ENCODE measurements at regions not wholly inside any gene's neighbourhood (a gene's known extent, or its start where the extent isn't known, plus 50 kb on each side); places are given as distances from the start of the nearest gene placed in this dataset.
"Not testable (repeated sequence)": the region's sequence is repeated elsewhere in the genome, so short reads cannot be mapped to it uniquely, and the experiment has no call there.

DNA sequence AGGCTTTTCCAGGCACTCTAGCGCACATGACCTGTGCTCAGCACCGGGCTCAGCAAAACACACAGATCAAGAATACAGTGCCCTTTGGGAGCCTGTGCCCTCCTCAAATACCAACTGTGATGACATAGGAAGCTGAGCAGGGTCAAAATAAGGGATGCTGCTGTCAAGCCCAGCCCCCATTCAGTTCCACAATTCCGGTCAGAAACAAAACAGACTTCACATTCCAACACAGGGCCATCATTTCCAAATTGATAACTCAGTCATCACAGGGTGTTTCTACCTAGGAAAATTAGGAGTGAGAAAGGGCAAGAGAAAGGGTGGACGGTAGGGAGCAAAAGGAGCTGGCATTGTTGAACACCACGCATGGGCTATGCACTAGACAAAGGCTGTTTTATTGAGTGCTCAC is 158.4 kb upstream of the CCDC54 start:
- DNase-seq (ENCODE audit: low read depth), result no peak

DNA sequence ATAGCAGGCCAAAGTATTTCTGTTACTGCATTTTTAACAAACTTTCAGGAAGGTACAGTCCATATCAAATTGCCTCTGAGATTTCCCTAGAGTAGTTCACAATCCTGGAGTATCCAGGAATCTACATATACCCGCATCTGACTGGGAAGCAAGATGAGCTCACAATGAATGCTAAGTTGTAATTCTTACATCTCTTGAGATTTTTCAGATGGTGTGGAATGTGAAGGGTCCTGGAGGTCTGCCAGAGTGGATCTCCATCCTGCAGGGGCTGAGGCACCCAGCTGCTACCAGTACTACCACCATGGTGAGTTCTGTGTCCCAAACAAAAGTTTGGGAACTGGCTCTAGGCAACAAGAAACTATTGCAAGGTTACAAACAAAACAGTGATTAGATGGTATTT is 156.7 kb upstream of the CCDC54 start:
- DNase-seq (ENCODE audit: low read depth), result no peak

DNA sequence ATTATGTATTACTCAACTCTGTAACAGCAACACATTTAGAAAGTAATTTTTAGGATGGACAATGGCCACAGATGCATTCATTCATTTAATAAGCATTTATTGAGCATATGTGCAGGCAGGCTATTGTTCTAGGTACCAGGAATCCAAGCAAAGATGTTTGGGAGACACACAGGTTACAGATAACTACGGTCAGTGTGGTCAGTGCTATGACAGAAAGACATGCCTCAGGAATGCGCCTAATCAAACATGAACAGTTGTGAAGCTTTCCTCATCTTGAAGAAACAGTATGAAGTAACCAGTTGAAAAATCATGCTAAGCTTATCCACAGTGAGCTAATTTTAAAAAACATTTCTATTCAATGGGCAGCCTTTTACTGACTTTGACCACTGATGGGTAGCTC is 155.4 kb upstream of the CCDC54 start:
- no peak for DNase-seq (ENCODE audit: low read depth)

DNA sequence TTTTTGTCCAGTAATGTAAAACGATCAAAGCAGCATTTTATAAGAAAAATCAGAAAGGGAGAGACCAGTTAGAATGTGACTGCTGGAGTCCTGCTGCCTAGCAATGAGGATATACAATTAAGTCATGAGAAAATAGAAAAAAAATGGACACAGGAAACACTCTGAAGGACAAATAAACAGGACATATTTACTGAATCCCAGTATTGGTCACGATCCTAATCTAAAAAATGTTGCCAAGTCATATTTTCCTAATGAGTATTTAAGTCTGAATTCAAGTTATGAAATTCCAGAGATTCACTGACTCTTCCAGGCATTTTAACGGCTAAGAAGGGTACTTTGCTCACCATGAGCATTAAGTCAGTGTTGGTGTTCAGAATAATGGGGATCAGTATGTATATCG is 154.3 kb upstream of the CCDC54 start:
- no peak for DNase-seq (ENCODE audit: low read depth)

DNA sequence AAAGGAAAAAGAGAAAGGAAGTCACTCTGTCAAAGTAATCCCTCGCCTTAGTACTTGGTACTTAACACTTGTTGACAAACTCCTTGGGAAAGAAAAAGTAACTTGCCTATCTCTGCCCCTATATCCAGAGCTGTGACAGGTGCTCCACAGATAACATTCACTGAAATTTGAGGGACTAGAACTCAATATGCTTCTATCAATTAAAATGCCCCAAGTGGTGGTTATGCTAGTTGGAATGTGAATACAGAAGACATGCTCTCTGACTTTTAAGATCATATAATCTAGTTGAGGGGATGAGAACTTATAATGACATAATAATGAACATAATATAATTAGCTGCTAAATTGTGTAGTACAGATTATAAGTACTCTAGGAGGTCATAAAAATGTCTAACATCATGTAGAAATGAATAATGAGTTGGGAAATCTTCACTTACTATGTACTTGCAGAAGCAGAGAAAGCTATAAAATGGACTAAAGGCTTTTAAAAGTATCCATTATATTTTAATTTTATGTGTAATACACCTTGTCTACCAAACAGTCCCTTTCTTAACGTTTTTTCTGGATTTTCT is 153.1 kb upstream of the CCDC54 start:
- no peak for DNase-seq (ENCODE audit: low read depth)

DNA sequence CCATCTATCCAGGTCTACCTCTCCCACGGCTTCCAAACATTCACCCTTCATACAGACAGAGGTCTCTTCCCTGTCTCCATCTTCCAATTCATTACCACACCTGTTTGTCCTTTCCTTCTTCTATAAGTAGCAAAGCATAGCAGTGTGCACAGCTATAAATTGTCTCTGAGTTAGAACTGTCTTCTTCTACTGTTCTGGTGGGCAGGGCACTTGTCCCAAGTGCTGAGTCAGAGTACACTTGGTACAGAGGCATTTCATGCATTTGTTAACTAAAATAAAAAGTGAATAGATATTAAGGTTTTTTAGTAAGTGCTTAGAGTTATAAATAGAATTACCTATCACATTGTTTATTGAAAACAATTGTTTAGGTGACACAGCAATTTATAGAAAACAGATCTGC is 150.1 kb upstream of the CCDC54 start:
- DNase-seq (ENCODE audit: low read depth), result no peak

DNA sequence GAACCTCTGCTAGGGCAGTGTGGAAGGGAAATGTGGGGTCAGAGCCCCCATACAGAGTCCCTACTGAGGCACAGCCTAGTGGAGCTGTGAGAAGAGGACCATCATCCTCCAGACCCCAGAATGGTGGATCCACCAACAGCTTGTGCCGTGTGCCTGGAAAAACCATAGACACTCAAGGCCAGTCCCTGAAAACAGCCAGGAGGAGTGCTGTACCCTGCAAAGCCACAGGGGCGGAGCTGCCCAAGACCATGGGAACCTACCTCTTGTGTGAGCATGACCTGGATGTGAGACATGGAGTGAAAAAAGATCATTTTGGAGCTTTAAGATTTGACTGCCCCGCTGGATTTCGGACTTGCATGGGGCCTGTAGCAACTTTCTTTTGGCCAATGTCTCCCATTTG is 143.4 kb upstream of the CCDC54 start:
- DNase-seq (ENCODE audit: low read depth), result not testable (repeated sequence)

DNA sequence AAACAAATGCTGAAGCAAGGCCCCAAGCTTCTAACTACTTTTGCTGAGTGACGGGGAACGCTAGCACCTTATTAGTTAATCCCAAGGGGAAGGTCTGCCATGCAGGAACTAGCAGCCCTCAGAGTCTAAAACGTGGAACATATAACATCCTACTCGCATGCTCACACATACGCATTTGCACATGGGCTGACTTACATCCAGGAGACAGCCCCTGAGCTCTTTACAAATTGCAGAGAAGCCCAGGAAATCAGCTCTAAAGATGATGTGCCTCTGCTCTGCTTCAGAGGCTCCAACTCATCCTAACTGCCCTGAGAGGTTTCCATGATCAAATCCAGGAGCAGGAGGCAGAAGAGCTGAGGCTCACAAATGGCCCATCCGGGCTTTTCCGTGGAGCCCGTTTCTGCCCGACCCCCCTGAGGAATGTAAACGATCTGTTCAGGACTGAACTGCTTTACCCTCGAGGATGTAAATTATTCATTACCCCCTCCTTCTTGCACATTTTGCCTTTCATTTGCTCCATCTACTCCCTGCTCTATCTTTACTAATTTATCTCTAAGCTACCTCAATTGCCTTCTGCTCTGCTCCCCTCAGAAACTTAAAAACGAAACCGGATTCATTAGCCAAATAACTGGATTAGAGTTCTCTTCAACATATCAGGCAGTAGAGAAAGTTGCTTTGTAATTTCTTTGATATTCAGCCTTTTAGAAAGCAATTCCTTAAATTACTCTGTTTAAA is 141.9 kb upstream of the CCDC54 start:
- DNase-seq (ENCODE audit: low read depth), result no peak

DNA sequence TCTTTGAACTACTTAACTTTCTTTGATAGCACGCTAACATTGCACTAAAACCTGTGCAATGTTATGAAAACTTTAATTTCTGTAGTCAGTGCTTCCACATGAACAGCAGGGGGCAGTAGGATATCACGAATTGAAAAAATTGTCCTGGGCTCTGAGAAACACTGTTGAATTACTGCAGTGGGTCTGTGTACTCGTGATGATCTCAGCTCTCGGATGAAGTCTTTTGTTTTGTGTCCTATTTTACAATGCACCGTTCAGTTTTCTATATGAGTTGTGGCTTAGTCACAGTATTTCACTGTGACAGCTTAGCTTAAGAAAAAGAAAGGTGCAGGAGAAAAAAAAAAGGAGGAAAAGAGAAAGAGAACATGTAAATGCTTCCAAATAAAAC is 141.3 kb upstream of the CCDC54 start:
- no peak for DNase-seq (ENCODE audit: low read depth)

DNA sequence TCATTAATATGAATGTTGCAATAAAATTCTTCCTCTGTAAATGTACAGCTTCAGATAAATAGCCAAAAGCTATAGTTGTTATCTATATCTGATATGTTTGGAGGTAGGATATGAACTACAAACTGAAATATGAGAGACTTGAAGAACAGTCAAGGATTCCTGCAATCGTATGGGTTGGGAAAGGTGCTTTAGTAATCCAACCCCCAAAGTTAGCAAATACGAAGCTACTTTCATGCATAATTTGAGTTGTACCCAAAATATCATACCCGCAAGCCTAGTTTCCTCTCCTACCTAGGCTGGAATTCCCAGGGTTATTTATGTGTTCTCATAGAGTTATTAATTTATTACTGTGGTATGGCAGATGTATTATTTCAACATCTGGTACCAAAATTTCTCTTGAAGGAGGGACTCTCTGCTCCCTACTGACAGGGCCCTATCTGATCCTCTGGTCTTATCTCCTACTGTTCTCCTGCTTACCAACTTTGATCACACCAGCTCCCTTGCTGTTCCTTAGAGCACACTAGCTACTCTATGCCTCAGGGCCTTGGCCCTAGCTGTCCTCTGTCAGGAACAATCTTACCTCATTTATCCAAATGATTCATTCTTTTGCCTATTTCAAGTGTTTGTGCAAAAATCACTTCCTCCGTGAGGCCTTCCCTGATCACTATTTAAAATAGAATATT is 140.4 kb upstream of the CCDC54 start:
- DNase-seq (ENCODE audit: low read depth), result no peak

DNA sequence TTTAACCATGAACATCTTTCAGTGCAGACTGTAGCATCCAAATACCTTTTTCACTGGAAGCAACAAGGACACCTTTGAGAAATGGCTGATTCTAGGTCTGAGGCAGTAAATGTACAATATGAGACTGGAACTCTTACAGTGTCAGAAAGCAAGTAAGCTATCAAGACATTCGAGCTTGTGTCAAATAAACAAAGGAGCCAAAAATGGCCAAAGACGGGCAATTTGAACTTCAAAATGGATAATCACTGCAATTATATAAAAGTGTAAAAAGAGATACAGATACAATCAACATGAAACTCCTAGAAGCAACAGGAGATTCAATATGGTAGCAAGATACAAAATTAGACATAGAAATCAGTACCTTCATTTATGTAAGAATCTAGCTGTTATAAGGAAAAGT is 138.5 kb upstream of the CCDC54 start:
- no peak for DNase-seq (ENCODE audit: low read depth)

DNA sequence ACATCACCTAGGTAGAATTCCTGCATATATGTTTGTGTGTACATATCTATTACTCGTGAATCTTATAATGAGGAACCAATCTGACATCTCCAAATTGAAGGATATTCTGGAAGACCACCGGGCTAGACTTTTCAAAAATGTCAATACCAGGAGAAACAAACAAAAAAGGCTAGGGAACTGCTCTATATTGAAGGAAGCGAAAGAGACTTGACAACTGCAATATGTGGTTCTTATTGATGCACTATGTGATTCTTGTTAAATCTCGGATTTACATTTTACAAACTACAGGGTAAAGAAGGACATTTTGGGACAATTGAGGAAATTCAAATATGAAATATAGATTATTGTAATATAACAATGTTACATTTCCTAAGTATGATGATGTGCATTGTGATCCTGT is 137.5 kb upstream of the CCDC54 start:
- no peak for DNase-seq (ENCODE audit: low read depth)

DNA sequence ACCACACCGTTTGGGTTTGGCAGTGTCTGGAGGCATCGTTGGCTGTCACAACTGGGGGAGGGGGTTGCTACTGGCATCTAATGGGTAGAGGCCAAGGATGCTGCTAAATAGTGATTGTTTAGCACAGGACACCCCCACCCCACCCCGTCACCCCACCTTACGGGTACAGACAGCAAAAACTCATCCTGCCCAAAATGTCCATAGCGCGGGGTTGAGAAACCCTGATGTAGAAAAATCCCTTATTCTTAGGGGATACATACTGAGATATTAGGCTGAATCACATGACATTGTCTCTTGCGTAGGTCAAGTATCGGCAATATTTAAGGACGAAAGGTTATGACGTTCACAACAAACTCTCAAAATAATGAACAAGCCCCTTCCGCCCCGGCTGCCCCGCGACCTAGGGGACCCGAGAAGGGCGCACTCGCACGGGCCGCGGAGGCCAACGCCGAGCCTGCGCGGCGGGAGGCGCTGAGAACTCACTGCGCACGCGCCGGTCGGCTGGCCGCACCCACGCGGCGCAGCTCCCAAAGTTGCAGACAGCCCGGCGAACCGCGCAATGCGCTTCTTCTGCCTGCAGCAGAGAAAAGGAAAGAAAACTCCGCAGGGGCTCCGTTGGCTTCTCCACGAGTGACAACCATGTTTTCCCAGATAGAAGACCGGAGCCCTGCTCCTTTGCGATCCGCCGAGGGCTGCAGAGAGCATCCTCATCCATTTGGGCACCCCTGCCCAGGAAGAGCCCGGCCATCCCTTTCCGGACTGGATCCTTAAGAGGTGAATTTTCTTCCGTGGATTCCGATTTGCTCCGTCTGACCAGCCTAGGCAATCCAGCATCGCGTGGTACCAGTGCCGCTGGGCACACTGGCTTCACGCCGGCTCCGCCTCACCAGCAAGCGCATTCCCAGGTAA is 136.8 kb upstream of the CCDC54 start:
- peak; percentile 52 for DNase-seq (ENCODE audit: low read depth)

DNA sequence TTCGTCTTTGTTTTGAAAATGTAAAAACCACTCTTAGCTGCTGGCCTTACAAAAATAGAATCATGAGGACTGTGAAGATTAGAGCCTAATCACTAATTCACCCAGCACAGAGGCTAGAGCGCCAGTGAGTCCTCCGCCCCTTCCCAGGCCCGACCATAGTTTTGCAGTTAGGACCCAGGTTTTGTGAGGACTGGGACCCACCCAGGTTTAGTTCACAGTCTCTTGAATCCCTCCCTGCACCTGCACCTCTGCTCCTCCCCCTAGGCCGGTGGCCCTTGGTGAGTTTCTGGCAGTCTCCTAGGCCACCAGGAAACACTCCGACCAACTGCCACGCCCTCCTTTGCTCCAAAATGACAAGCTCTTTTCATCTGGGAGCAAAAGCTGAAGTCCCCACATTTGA is 136.0 kb upstream of the CCDC54 start:
- no peak for DNase-seq (ENCODE audit: low read depth)

DNA sequence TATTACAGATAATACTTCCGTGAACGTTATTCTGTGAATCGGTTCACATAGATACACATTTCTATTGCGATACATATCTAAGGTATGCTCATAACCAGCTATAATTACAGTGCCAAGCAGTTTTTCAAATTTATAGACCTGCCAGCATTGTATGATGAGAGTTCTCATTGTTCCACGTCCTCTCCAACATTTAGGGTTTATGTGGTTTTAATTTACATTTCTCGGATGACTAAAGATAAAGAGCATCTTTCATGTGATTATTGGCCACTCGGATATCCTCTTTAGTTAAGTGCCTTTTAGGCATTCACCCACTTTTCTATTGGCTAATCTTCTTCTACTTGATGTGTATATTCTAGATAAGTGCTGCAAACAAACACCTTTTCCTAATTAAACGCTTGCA is 134.7 kb upstream of the CCDC54 start:
- no peak for DNase-seq (ENCODE audit: low read depth)

DNA sequence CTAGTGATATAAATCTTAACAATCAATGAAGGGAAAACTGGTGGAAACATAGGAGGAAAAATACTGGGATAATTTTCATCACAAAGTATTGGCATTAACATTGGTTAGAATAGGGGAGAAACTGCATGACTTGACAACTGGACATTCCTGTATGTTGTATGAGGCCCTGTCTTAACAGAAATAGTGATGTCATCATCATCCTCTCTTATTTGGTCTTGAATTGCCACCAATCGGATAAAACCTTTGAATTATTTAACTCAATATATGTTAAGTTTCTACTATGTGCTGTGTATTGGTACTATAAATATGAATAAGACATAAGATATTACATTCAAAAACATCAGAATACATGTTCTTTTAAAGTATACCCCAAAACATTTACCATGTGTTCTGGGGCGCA is 130.1 kb upstream of the CCDC54 start:
- DNase-seq (ENCODE audit: low read depth), result no peak

DNA sequence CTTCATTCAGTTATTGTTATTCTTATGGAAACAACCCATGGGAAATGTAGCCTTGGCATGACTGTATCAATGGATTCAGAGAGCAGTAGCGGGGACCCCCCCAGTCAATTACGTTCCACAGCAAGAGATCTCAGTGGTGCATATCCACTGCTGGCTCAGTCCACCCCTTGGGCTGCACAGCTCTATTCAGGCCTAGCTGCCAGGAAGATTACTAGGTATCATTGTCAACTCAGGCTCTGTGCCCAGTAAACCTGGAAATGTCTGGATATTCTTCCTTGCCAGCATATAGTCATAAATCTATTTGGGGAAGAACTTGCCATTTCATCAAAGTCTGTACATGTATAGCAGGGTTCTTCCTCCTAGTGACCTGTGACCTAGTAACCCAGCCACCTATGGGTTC is 128.1 kb upstream of the CCDC54 start:
- no peak for DNase-seq (ENCODE audit: low read depth)

DNA sequence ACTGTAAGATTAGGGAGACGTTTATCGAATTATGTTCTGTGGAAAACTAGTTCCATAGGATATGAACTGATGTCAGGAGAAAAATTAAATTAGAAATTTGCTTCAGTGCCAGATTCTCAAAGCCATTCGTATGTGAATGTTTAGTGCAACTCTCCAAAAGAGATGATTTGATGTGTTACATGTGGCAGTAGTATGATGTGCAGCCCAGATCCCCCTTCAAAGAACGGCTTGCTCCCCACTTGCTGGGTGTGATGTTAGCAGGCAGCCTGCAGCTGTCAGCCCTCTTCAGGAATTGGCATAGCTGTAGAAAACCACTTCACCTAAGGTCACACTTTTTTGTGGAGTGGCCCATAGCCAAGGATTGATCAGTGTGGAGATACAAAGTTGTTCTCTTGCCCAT is 127.0 kb upstream of the CCDC54 start:
- DNase-seq (ENCODE audit: low read depth), result no peak

DNA sequence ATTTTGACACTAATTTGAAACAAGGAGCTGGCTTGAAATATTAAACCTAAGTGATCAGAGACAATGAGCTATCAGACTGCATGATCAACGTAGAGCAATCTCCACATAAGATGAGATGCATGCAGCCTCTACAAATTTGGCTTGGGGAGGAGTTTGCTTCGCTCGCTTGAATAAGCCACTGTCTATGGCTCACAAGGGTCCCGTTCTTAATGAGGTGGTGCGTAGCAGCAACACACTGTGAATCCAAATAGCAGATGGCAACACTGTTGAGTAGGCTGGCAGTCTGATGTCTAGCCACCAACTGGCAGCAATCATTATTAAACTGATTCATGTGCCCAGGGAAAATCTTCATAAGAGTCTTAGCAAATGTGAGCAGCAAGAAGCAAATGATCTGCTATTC is 125.4 kb upstream of the CCDC54 start:
- no peak for DNase-seq (ENCODE audit: low read depth)

DNA sequence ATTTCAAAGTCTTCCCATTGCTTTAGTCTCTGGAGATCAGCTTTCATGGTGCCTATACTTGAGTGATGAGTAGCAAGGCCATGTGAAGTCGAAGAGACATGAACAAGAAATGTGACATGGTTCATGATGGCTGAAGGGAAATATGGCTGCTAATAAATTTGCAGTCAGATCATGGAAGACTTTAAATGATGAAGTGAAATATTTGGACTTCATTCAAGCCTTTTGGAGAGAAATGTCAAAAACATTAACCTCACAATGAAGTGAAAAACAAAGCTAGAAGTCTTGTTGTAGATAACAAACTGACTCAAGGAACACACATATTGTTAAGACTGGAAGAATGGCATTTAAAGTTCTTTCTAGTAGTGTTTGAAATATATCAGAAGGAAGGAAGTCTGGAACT is 120.3 kb upstream of the CCDC54 start:
- DNase-seq (ENCODE audit: low read depth), result no peak

DNA sequence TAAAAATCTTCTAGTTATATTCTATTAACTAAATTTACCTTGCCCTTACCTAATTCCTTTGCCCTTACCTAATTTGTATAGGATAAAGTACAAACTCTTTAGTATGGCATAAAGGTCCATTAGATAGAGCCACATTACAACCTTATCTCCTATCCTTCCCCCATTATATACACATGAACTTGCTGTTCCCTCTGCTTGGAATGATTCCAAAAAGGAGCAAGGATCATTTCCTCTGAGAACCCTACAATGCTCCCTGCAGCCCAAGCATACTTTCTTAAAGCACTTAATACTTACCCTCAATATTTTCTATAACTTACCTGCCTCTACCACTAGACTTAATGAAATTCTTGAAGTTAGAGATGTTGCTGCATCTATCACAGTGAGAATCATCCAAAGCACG is 118.9 kb upstream of the CCDC54 start:
- no peak for DNase-seq (ENCODE audit: low read depth)

DNA sequence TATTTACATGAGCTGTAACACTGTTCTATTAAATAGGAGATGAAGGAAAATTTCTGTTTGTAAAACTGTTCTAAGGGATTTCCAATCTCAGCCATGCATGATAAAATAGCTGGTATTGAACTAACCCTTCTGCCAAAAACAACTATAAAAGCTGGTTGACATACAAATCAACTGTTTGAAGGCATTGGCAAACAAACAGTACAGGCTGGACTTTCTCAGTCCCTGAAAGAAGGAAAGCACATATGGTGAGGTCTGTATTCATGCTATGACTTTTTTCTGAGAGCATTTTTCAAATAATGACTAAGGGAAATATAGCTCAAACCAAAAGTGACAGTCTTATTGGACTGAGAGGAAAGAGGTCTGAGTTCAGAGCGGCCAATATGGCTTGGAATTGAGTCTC is 117.0 kb upstream of the CCDC54 start:
- DNase-seq (ENCODE audit: low read depth), result no peak

Data from stimulated activated CD8-positive, alpha-beta memory T cell treated with anti-CD3 and anti-CD28 coated beads, Interleukin-15, amount 100 ng/mL, for 24 hours (primary cell).